ENCODE measurements at regions not wholly inside any gene's neighbourhood (a gene's known extent, or its start where the extent isn't known, plus 50 kb on each side); places are given as distances from the start of the nearest gene placed in this dataset.
"Not testable (repeated sequence)": the region's sequence is repeated elsewhere in the genome, so short reads cannot be mapped to it uniquely, and the experiment has no call there.

DNA sequence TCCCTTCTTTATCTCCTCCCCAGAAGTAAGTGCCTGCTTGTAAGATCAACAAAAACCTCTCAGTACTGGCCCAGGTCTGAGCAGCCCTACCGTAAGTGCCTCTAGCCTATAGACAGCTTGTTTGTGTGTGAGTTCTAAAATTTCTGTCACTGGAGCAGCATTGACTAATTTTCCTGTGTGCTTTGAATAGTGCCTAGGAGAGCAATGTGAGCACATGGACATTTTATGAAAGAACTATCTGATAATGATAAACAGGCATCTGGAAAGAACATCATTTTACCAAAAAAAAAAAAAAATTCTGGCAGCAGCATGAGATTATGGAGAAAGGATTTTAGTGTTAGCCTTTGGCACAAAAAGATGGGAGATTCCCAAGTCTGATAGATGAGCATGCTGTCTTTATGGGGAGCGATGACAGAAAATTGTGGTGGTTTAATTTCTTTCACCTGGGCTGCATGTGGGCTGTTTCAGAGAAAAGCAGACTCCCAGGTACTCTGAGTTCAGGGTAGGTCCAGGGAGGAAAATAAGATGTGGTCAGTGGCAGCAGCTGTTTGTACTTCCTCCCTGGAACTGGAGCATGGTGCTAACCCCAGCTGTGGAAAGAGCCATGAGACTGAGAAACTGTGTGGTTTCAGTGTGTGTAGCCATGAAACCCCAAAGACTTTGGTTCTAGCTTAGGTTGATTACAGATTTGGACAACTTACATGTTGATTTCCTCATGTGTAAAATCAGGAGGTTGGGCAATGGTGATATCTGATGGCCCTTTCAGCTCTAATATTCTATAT lies 419.9 kb downstream of the NTRK2 start:
- TF ChIP-seq EZH2phosphoT487 (conservative IDR thresholded peaks at IDR 0.05; ENCODE audit: low read length): no peak
- Histone ChIP-seq H3F3A (ENCODE audit: insufficient read depth) (no peaks in the 10 kb centered on the region), H3K9ac (ENCODE audit: low read length) (no peak overlapping the region), H3K27ac (ENCODE audit: low read depth, low read length) (no peak overlapping the region), H3K9me3 (ENCODE audit: insufficient read depth, low read length) (no peaks in the 10 kb centered on the region), H3K4me2 (ENCODE audit: low read depth, low read length, poor library complexity, severe bottlenecking) (no peak overlapping the region), H3K79me2 (ENCODE audit: insufficient read depth, low read length) (no peaks in the 10 kb centered on the region), H4K20me1 (ENCODE audit: low read depth, low read length) (no peaks in the 10 kb centered on the region), H3K36me3 (ENCODE audit: low read length) (no peaks in the 10 kb centered on the region), H2AFZ (ENCODE audit: low read depth, low read length, severe bottlenecking) (no peak overlapping the region), H3K27me3 (ENCODE audit: low read length) (no peaks in the 10 kb centered on the region), H3K9me2 (replicated peaks; ENCODE audit: insufficient read depth, low read length) (no peaks in the 10 kb centered on the region), H3K4me3 (ENCODE audit: insufficient read depth, low read length, poor library complexity, severe bottlenecking) (no peak overlapping the region)

DNA sequence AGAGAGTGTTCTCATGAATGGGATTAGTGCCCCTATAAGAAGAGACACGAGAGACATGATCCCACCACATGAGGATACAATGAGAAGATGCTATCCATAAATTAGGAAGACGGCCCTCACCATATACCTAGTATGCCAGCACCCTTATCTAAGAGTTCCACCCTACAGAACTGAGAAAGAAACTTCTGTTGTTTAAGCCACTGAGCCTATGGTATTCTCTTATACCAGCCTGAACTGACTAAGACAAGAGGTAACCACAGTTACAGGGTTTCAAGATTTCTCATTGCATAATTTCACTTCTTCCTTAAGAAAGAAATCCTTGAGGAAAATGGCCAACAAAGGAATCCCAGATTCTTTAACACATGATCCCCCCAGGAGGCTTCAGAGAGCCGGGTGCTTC lies 412.4 kb downstream of the NTRK2 start:
- H3K4me3 ChIP-seq (ENCODE audit: insufficient read depth, low read length, poor library complexity, severe bottlenecking): no peak overlapping the region
- TF ChIP-seq EZH2phosphoT487 (conservative IDR thresholded peaks at IDR 0.05; ENCODE audit: low read length): no peak
- TF ChIP-seq, protein P1, sequence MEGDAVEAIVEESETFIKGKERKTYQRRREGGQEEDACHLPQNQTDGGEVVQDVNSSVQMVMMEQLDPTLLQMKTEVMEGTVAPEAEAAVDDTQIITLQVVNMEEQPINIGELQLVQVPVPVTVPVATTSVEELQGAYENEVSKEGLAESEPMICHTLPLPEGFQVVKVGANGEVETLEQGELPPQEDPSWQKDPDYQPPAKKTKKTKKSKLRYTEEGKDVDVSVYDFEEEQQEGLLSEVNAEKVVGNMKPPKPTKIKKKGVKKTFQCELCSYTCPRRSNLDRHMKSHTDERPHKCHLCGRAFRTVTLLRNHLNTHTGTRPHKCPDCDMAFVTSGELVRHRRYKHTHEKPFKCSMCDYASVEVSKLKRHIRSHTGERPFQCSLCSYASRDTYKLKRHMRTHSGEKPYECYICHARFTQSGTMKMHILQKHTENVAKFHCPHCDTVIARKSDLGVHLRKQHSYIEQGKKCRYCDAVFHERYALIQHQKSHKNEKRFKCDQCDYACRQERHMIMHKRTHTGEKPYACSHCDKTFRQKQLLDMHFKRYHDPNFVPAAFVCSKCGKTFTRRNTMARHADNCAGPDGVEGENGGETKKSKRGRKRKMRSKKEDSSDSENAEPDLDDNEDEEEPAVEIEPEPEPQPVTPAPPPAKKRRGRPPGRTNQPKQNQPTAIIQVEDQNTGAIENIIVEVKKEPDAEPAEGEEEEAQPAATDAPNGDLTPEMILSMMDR (IDR thresholded peaks at IDR 0.05; ENCODE audit: insufficient read depth, low read length, poor library complexity, severe bottlenecking): no peak
- no peaks in the 10 kb centered on the region for H3K36me3 ChIP-seq (ENCODE audit: low read length)
- no peaks in the 10 kb centered on the region for H3K79me2 ChIP-seq (ENCODE audit: insufficient read depth, low read length)
- H3F3A ChIP-seq (ENCODE audit: insufficient read depth): no peaks in the 10 kb centered on the region
- H3K9me3 ChIP-seq (ENCODE audit: insufficient read depth, low read length): no peaks in the 10 kb centered on the region
- H3K9ac ChIP-seq (ENCODE audit: low read length): no peak overlapping the region
- no peak overlapping the region for H3K27ac ChIP-seq (ENCODE audit: low read depth, low read length)
- no peak overlapping the region for H2AFZ ChIP-seq (ENCODE audit: low read depth, low read length, severe bottlenecking)
- H3K27me3 ChIP-seq (ENCODE audit: low read length): no peaks in the 10 kb centered on the region
- H3K9me2 ChIP-seq (replicated peaks; ENCODE audit: insufficient read depth, low read length): no peaks in the 10 kb centered on the region
- H3K4me2 ChIP-seq (ENCODE audit: low read depth, low read length, poor library complexity, severe bottlenecking): no peak overlapping the region
- no peaks in the 10 kb centered on the region for H4K20me1 ChIP-seq (ENCODE audit: low read depth, low read length)

DNA sequence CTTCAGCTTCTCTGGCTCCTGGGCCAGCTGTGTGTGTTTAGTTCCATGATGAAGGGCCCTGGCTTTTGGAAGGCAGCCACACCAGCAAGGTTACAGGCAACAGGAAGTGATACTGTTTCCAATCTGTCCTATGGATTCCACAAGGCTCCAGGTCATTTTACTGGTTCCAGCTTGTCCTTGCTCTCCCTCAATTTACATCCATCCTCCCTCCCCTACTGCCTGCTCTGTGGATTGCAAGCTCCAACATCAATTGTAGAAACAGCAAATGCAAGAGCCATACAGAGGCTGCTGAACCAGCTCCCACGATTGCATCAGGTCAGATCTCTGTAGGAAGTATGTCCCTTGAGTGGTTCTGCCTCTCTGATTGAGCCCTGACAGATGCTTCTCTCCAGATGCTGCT lies 409.8 kb downstream of the NTRK2 start:
- Histone ChIP-seq H2AFZ (ENCODE audit: low read depth, low read length, severe bottlenecking) (no peak overlapping the region), H3K9me2 (replicated peaks; ENCODE audit: insufficient read depth, low read length) (no peaks in the 10 kb centered on the region), H3K4me2 (ENCODE audit: low read depth, low read length, poor library complexity, severe bottlenecking) (no peak overlapping the region), H3K27me3 (ENCODE audit: low read length) (no peaks in the 10 kb centered on the region), H3F3A (ENCODE audit: insufficient read depth) (no peaks in the 10 kb centered on the region), H3K36me3 (ENCODE audit: low read length) (no peaks in the 10 kb centered on the region), H3K79me2 (ENCODE audit: insufficient read depth, low read length) (no peaks in the 10 kb centered on the region), H3K4me3 (ENCODE audit: insufficient read depth, low read length, poor library complexity, severe bottlenecking) (no peak overlapping the region), H3K9ac (ENCODE audit: low read length) (no peak overlapping the region), H3K9me3 (ENCODE audit: insufficient read depth, low read length) (no peaks in the 10 kb centered on the region), H4K20me1 (ENCODE audit: low read depth, low read length) (no peaks in the 10 kb centered on the region), H3K27ac (ENCODE audit: low read depth, low read length) (no peak overlapping the region)
- TF ChIP-seq EZH2phosphoT487 (conservative IDR thresholded peaks at IDR 0.05; ENCODE audit: low read length): no peak
- TF ChIP-seq, protein P1 (IDR thresholded peaks at IDR 0.05; ENCODE audit: insufficient read depth, low read length, poor library complexity, severe bottlenecking): no peak

DNA sequence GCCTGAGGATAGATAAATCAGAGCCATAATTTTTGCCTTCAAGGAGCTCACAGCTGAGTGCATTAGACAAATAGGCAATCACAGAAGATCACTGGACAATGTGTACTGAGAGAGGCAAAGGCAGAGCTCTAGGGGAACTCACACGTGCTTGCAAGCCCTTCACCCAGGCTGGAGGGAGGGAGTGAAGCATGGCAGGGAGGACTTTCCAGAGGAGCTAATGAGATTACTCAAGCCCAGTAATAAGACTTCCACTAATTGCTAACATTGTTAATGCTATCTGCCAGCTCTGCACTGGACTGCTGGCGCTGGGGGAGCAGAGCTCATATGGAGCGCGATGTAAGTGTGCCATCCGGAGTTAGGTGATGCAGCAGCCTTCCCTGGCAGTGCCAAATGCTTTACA lies 408.4 kb downstream of the NTRK2 start:
- TF ChIP-seq EZH2phosphoT487 (conservative IDR thresholded peaks at IDR 0.05; ENCODE audit: low read length): no peak
- TF ChIP-seq, protein P1 (IDR thresholded peaks at IDR 0.05; ENCODE audit: insufficient read depth, low read length, poor library complexity, severe bottlenecking): no peak
- Histone ChIP-seq H3K4me3 (ENCODE audit: insufficient read depth, low read length, poor library complexity, severe bottlenecking) (no peak overlapping the region), H3K9me3 (ENCODE audit: insufficient read depth, low read length) (no peaks in the 10 kb centered on the region), H3K9me2 (replicated peaks; ENCODE audit: insufficient read depth, low read length) (no peaks in the 10 kb centered on the region), H3K79me2 (ENCODE audit: insufficient read depth, low read length) (no peaks in the 10 kb centered on the region), H3K9ac (ENCODE audit: low read length) (no peak overlapping the region), H3K36me3 (ENCODE audit: low read length) (no peaks in the 10 kb centered on the region), H4K20me1 (ENCODE audit: low read depth, low read length) (no peaks in the 10 kb centered on the region), H3K4me2 (ENCODE audit: low read depth, low read length, poor library complexity, severe bottlenecking) (no peak overlapping the region), H3K27me3 (ENCODE audit: low read length) (no peaks in the 10 kb centered on the region), H3F3A (ENCODE audit: insufficient read depth) (no peaks in the 10 kb centered on the region), H2AFZ (ENCODE audit: low read depth, low read length, severe bottlenecking) (no peak overlapping the region), H3K27ac (ENCODE audit: low read depth, low read length) (no peak overlapping the region)

DNA sequence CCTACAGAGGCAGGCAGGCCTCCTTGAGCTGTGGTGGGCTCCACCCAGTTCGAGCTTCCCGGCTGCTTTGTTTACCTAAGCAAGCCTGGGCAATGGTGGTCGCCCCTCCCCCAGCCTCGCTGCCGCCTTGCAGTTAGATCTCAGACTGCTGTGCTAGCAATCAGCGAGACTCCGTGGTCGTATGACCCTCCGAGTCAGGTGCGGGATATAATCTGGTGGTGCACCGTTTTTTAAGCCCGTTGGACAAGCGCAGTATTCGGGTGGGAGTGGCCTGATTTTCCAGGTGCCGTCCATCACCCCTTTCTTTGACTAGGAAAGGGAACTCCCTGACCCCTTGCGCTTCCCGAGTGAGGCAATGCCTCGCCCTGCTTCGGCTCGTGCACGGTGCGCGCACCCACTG lies 407.6 kb downstream of the NTRK2 start:
- H3K27ac ChIP-seq (ENCODE audit: low read depth, low read length); H3K4me3 ChIP-seq (ENCODE audit: insufficient read depth, low read length, poor library complexity, severe bottlenecking); H2AFZ ChIP-seq (ENCODE audit: low read depth, low read length, severe bottlenecking); H3K36me3 ChIP-seq (ENCODE audit: low read length); H3F3A ChIP-seq (ENCODE audit: insufficient read depth); H3K9me2 ChIP-seq (replicated peaks; ENCODE audit: insufficient read depth, low read length); H3K9me3 ChIP-seq (ENCODE audit: insufficient read depth, low read length); H3K79me2 ChIP-seq (ENCODE audit: insufficient read depth, low read length); H3K4me2 ChIP-seq (ENCODE audit: low read depth, low read length, poor library complexity, severe bottlenecking); H3K27me3 ChIP-seq (ENCODE audit: low read length); H3K9ac ChIP-seq (ENCODE audit: low read length); H4K20me1 ChIP-seq (ENCODE audit: low read depth, low read length): not testable (repeated sequence)
